A673 (cell line): ENCODE measurements at regions not wholly inside any gene's neighbourhood (a gene's known extent, or its start where the extent isn't known, plus 50 kb on each side); places are given as distances from the start of the nearest gene placed in this dataset.

Experiments
- BruUV-seq: library from RNA; stranded (reverse); fragments of 400-500 nt; replicated peaks from 2 replicates; lab custom pipeline; 2021; lab: Mats Ljungman, UMichigan
- CTCF ChIA-PET: fragments of 300-600 bp; sonication (Branson Sonifier 250); formaldehyde crosslinking; loops from one replicate; lab custom pipeline; 2022; ENCODE audit warnings: antibody characterized with exemption; lab: Charles Lee
- POLR2A ChIA-PET: fragments of 300-600 bp; sonication (Branson Sonifier 250); formaldehyde crosslinking; loops from one replicate; lab custom pipeline; 2022; ENCODE audit warnings: antibody characterized with exemption; ENCODE audit not compliant: low non-redundant PET; lab: Charles Lee
- DNase-seq: peaks from one replicate; pipeline ENCODE4 v3.0.0-alpha.2; 2015; ENCODE audit warnings: low spot score
- H3K27ac ChIP-seq: fragments of 200-600 bp; sonication (generic); 2 replicates; pipeline ENCODE4 v1.5.1; 2016; ENCODE audit warnings: mixed run types, low read depth, mild to moderate bottlenecking, mixed read lengths, antibody characterized with exemption, low read length; ENCODE audit not compliant: poor library complexity, severe bottlenecking
- H3K27me3 ChIP-seq: fragments of 200-600 bp; sonication (generic); replicated peaks from 2 replicates; pipeline ENCODE4 v1.6.1; 2017; ENCODE audit warnings: mixed run types, low read depth, mild to moderate bottlenecking, mixed read lengths, antibody characterized with exemption, low read length; ENCODE audit not compliant: insufficient read depth, poor library complexity
- H3K36me3 ChIP-seq: fragments of 200-600 bp; sonication (generic); 2 replicates; pipeline ENCODE4 v1.6.1; 2016; ENCODE audit warnings: mixed run types, mild to moderate bottlenecking, mixed read lengths, antibody characterized with exemption, low read length; ENCODE audit not compliant: insufficient read depth, poor library complexity, severe bottlenecking
- H3K4me1 ChIP-seq: fragments of 200-600 bp; sonication (generic); 2 replicates; pipeline ENCODE4 v1.6.1; 2017; ENCODE audit warnings: mixed run types, mild to moderate bottlenecking, mixed read lengths, antibody characterized with exemption, low read length; ENCODE audit not compliant: insufficient read depth, poor library complexity, severe bottlenecking
- H3K4me3 ChIP-seq: fragments of 200-600 bp; sonication (generic); 2 replicates; pipeline ENCODE4 v1.5.1; 2016; ENCODE audit warnings: low read depth, mixed run types, mild to moderate bottlenecking, mixed read lengths, low read length; ENCODE audit not compliant: poor library complexity, severe bottlenecking
- H3K9me3 ChIP-seq: fragments of 200-600 bp; sonication (generic); 2 replicates; pipeline ENCODE4 v1.6.1; 2016; ENCODE audit warnings: mixed run types, low read depth, mild to moderate bottlenecking, mixed read lengths, antibody characterized with exemption, low read length; ENCODE audit not compliant: poor library complexity, severe bottlenecking
- CTCF ChIP-seq: fragments of 300-800, 200-600 bp; sonication (generic); conservative IDR thresholded peaks from 2 replicates; pipeline ENCODE4 v1.5.1; 2017; ENCODE audit warnings: low read depth, mild to moderate bottlenecking, antibody characterized with exemption, low read length, moderate library complexity, mixed read lengths
- EZH2 ChIP-seq: fragments of 200-600 bp; sonication (generic); IDR thresholded peaks from 2 replicates; pipeline ENCODE4 v1.6.1; 2017; ENCODE audit warnings: borderline replicate concordance, low read depth, mild to moderate bottlenecking, mixed read lengths, antibody characterized with exemption, low read length; ENCODE audit not compliant: poor library complexity, severe bottlenecking
- intact Hi-C: fragments of 100-400 bp; cut with micrococcal nuclease; formaldehyde crosslinking; loops from one replicate; pipeline ENCODE4 v1.10.0; 2022; ENCODE audit not compliant: unreplicated experiment

- Histone ChIP-seq H3K27me3 (no peaks in the 10 kb centered on the region), H3K4me3 (no peak overlapping the region), H3K4me1 (no peaks in the 10 kb centered on the region), H3K9me3 (no peaks in the 10 kb centered on the region), H3K27ac (no peak overlapping the region), H3K36me3 (no peaks in the 10 kb centered on the region)
- DNase-seq, result no peak
- intact Hi-C loops, result no loop called here
- CTCF ChIA-PET, result no interaction called here
- no peak for TF ChIP-seq CTCF
- BruUV-seq, result no TSS peak
- POLR2A ChIA-PET, result no interaction called here
These were observed 96.0 kb upstream of the ARHGAP20 start for GRCh38 chr11:110808248-110808647.

GRCh38 chr11:110807801-110808200 lies 95.6 kb upstream of the ARHGAP20 start:
- CTCF ChIA-PET, result no interaction called here

GRCh38 chr11:110805756-110806155 lies 93.5 kb upstream of the ARHGAP20 start:
- intact Hi-C loops, result no loop called here
- CTCF ChIA-PET, result no interaction called here

More at GRCh38 chr11:110807801-110808200, 95.6 kb upstream of the ARHGAP20 start:
- no peaks in the 10 kb centered on the region for H3K4me1 ChIP-seq
- TF ChIP-seq CTCF (no peak), EZH2 (no peak)
- H3K4me3 ChIP-seq, result no peak overlapping the region
- POLR2A ChIA-PET, result no interaction called here
- no peak overlapping the region for H3K27ac ChIP-seq
- no peaks in the 10 kb centered on the region for H3K9me3 ChIP-seq
- H3K27me3 ChIP-seq, result no peaks in the 10 kb centered on the region
- no peak for DNase-seq
- intact Hi-C loops, result no loop called here
- no TSS peak for BruUV-seq
- no peaks in the 10 kb centered on the region for H3K36me3 ChIP-seq

More at GRCh38 chr11:110805756-110806155, 93.5 kb upstream of the ARHGAP20 start:
- H3K27ac ChIP-seq, result no peak overlapping the region
- no peaks in the 10 kb centered on the region for H3K27me3 ChIP-seq
- no peak for DNase-seq
- no peaks in the 10 kb centered on the region for H3K4me1 ChIP-seq
- no peak for TF ChIP-seq EZH2
- TF ChIP-seq CTCF, result no peak
- no peaks in the 10 kb centered on the region for H3K9me3 ChIP-seq
- no peak overlapping the region for H3K4me3 ChIP-seq
- H3K36me3 ChIP-seq, result no peaks in the 10 kb centered on the region
- no TSS peak for BruUV-seq
- POLR2A ChIA-PET, result no interaction called here
